Fibroblast of peridontal ligament (primary cell): ENCODE measurements at regions not wholly inside any gene's neighbourhood (a gene's known extent, or its start where the extent isn't known, plus 50 kb on each side); places are given as distances from the start of the nearest gene placed in this dataset.
"Not testable (repeated sequence)": the region's sequence is repeated elsewhere in the genome, so short reads cannot be mapped to it uniquely, and the experiment has no call there.

Experiments
- DNase-seq: peaks from one replicate; pipeline ENCODE4 v3.0.0-alpha.2; 2010; ENCODE audit errors: extremely low read depth

- peak; percentile 82 for DNase-seq
Measured at GRCh38 chr4:140249351-140249750, 95.4 kb upstream of the MAML3 start.

- no peak for DNase-seq
Measured at GRCh38 chr4:140247237-140247636, 93.3 kb upstream of the MAML3 start.

DNA sequence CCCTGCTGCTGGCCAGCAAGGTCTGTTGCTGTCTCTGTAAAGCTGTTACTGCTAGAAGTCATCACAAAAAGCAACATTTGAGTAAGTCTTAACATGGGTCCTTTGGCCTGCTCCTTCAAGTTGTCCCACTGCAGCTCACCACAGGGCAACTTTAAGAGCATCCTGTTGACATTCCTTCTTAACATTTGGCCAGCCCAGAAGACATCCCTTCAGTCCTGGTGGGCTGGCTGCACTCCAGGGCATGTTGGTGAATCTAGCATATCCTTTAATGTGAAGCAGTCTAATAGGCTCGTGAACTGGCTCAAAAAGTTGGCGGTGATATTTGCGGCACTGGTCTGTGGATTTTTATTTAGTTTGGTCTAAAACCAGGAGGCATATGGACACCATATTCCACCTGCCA lies 92.2 kb upstream of the MAML3 start:
- no peak for DNase-seq

- no peak for DNase-seq
Measured at GRCh38 chr4:140244328-140244727, 90.3 kb upstream of the MAML3 start.

DNA sequence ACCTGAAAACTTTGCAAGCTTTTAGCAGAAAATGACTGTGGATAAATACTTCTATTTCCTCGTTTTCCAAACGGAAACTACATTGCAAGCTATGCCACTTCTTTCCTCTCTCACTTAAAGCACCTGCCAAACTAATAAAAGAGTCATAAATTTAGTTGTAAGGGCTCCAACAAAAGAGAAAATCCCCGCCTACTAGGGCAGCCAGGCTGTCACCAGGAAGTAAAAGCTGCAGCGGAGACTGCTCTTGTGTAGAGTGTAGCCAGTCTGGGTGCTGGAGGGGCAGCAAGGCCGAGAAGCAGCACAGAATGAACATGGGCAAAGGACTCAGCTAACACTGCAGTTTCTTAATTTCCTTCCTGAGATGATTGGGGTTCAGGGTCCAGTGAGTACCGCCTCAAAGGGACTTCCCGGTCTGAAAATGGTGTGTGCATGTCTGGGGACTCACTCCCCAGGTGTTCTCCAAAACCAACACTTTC lies 89.3 kb upstream of the MAML3 start:
- no peak for DNase-seq

GRCh38 chr4:140242357-140243277 lies 88.6 kb upstream of the MAML3 start:
- no peak for DNase-seq

DNA sequence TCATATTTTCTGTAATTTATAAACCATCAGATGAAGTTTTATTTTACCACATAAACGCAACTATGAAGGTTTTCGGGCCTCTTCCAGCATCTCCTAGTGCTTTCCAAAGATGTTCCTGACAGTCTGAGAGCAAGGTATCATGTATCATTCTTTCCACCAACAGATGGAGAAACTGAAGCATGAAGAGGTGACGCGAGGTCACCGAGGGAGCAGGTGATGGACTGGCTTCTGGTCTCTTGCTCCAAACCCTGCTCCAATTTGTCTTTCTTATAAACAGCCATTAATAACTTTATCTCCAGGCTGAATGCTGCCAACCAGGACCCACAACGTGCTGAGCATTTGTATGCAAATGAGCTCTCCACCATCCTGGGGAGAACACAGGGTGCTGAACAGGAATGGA lies 86.3 kb upstream of the MAML3 start:
- DNase-seq = no peak

GRCh38 chr4:140239311-140239710 lies 85.3 kb upstream of the MAML3 start:
- DNase-seq = peak; percentile 59

GRCh38 chr4:140238351-140239056 lies 84.5 kb upstream of the MAML3 start:
- DNase-seq = peak; percentile 97

- peak; percentile 98 for DNase-seq
Measured at GRCh38 chr4:140237616-140238350, 83.8 kb upstream of the MAML3 start.

DNA sequence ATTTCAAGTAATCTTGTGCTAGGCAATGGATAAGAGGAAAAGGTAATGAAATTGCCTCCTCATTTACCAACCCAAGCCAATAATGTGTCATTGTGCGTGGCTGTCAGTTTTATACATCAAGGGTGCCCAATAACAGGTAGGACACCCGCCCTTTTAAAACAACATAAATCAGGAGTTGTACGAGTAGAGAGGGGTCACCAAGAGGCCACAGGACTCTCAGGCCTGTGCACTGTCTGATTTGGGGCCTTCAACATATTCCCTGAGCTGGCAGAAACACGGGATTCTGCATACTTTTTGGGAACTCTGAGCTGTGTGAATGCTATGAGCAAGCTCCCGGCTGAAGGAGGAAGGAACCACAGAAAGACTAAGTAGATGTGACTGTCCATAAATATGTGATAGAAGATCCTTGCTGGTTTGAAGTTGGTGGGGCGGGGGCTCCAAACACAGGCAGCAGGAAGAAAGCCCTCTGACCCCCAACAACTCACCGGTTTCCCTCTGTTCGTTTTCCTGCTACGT lies 82.7 kb upstream of the MAML3 start:
- no peak for DNase-seq

DNA sequence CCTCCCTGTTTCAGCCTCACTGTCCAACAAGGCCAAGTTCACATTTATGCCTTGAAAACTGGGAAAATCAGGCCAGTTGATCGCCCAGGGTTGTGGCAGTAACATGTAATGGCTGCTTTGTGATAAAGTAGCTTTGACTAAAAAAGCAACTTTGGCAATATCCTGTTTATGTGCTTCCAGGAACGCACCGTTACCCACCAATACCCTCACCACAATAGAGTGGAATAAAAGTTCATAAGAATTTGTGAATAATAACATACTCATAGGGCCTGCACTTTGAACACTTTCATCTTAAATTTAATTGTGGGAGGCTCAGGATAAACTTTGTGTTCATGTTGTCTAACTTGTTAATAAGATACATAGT lies 80.7 kb upstream of the MAML3 start:
- no peak for DNase-seq

DNA sequence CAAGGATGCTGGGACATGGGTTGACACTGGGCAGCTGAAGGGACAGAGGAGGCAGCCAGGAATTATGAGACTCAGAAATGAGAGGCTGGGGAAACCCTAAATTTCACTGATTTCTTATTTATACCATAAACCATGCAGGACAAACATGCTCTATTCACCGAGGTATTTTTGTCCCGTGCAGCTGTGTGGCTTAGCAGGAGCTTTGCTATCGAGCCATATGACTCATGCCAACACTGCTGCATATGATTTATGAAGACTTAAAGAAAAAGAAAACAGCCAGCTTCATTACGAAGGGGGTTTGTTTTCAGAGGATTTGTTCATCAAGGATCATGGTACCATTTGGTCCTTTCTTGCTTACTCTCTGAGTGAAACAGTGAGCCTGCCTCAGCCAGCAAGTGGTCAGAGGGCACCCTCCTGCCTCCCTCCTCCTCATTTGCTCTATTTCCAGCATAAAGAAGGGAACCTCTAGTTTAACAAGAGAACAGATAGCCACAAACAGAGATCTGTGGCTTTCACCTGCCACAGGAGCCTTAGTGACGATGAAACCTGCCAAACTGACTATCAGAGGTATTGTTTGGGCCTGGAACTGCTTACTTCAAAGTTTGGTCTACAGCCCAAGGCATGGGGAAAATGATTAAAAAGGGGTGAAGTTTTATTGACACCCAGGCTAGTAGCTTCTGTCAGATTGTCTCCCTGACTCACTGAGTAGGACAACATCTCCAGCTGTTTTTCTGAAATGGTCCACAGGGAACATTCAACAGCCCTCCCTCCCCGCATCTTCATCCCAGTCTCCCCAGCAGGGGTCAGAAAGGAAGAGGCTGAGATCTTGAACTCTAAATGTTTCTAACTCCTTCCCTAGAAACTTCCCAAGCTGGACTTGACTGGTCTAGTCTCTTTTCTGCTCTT lies 80.1 kb upstream of the MAML3 start:
- DNase-seq = peak; percentile 77

DNA sequence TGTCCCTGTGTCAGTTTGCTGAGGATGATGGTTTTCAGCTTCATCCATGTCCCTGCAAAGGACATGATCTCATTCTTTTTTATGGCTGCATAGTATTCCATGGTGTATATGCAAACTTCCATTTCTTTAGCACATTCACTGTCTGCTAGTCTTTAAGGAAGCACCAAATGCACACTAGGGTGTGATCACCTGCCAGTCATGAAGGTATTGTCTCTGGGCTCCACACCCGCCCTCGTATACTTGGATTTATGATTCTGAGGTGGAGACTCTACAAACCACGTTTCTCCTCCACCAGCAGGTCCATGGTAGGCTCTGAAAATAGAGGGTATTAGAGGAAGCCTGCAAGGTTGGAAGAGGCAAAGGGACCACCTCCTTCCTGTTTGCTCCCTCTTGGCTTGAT lies 75.9 kb upstream of the MAML3 start:
- no peak for DNase-seq

DNA sequence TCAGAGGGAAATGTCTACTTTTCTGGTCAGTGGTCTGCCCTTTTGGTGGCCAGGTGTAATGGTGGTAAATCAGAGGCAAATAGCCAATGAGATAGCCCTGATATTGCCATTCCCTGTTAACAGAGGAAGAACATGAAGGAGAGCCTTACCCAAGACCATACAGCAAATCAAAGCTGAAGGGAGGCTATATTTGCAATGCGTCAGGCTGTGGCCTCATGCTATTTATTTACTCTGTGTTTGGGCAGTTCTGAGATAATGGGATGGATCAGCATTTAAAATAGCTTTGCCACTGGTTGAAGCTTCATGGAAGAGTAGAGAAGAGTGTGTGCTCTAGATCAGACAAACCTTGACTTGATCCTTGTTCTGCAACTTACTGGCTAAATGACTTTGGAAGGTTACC lies 73.3 kb upstream of the MAML3 start:
- DNase-seq = no peak

- DNase-seq = no peak
Measured at GRCh38 chr4:140223056-140223810, 69.2 kb upstream of the MAML3 start.

GRCh38 chr4:140222171-140222570 lies 68.2 kb upstream of the MAML3 start:
- no peak for DNase-seq

DNA sequence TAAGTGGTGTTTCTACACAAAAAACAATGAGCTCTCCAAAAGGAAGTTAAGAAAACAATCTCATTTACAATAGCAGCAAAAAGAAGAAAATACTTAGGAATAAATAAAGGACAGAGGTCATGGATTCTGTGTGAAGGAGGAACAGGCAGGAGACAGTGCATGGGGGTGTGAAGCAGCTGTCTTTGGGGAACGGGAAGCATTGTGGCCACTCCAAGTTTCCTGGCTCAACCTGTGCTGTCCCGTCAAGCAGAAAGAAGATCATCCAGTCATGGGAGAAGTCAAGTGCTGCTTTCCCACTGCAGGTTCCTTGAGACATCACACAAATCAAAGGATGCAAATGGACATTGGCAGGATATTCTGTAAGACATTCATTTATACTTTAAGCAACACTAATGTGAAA lies 66.1 kb upstream of the MAML3 start:
- DNase-seq = no peak

- DNase-seq = no peak
Measured at GRCh38 chr4:140219567-140219966, 65.6 kb upstream of the MAML3 start.

DNA sequence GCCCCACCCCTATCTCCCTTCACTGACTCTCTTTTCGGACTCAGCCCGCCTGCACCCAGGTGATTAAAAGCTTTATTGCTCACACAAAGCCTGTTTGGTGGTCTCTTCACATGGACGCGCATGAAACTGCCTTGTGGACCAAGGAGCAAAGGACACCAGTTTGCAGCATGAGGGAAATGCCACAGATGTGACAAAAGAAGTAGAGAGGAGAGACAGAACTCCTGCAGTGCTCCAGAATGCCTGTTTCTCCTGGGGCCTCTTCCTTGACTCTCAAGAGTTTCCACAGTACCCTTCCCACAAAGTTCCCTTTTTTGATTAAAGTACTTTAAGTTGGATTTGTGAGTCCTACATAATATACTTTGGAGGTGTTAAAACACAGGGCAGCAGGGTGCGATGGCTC lies 65.1 kb upstream of the MAML3 start:
- not testable (repeated sequence) for DNase-seq
